ENCODE measurements at regions not wholly inside any gene's neighbourhood (a gene's known extent, or its start where the extent isn't known, plus 50 kb on each side); places are given as distances from the start of the nearest gene placed in this dataset.

DNA sequence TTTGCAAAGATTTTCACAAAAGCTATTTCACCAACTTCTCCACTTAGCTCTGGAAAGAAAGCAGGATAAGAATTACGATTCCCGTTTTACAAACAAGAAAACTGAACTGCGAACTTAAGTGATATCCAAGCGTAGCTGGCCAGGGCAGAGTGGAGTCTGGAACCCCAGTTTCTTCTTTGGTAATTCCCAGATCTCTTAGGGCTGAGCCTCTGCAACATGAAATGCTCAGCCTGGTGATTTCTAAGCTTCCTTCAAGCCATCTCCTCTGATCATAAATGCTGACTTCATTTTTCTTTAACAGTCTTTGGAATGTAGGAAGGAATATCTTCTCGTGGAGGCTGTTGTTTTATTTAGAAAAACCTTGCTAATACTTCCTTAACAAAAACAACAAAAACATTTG lies 620.0 kb downstream of the CCDC171 start:
- intact Hi-C loops (cut with micrococcal nuclease; ENCODE audit: unreplicated experiment), result no loop called here
- H3K27me3 ChIP-seq (replicated peaks; ENCODE audit: control insufficient read depth, insufficient read depth, low read length), result no peaks in the 10 kb centered on the region
- CTCF ChIA-PET, result no interaction called here

GRCh38 chr9:16174915-16175314 lies 622.1 kb downstream of the CCDC171 start:
- no peaks in the 10 kb centered on the region for H3K9me3 ChIP-seq
- BruUV-seq (replicated peaks), result no TSS peak
- H3K4me1 Mint-ChIP-seq (ENCODE audit: low read depth, unreplicated experiment), result no peaks in the 10 kb centered on the region
- no peak for DNase-seq
- no peaks in the 10 kb centered on the region for H3K36me3 Mint-ChIP-seq (ENCODE audit: insufficient read depth, unreplicated experiment)
- H3K36me3 ChIP-seq (ENCODE audit: control insufficient read depth, insufficient read depth, low read length), result no peaks in the 10 kb centered on the region
- no peaks in the 10 kb centered on the region for H3K9me3 Mint-ChIP-seq (ENCODE audit: unreplicated experiment)
- no peak overlapping the region for H3K27ac Mint-ChIP-seq (ENCODE audit: unreplicated experiment)
- no peak overlapping the region for H3K4me3 Mint-ChIP-seq (ENCODE audit: unreplicated experiment)
- ChIA-PET POLR2A (no interaction called here), CTCF (no interaction called here)
- no peak for TF ChIP-seq CTCF (IDR thresholded peaks at IDR 0.05; ENCODE audit: insufficient read depth in 1 of 2, low read depth in 1 of 2, low read length in 1 of 2, severe bottlenecking in 1 of 2, unreplicated experiment in 1 of 2)
- intact Hi-C loops (cut with micrococcal nuclease; ENCODE audit: unreplicated experiment), result no loop called here
- H3K27me3 ChIP-seq (replicated peaks; ENCODE audit: control insufficient read depth, insufficient read depth, low read length), result no peaks in the 10 kb centered on the region
- H3K27me3 Mint-ChIP-seq (ENCODE audit: insufficient read depth, unreplicated experiment), result no peaks in the 10 kb centered on the region
- no peak overlapping the region for H3K4me3 ChIP-seq (ENCODE audit: low read depth, low read length)
- H3K4me1 ChIP-seq, result no peaks in the 10 kb centered on the region

More for the DNA sequence above, 620.0 kb downstream of the CCDC171 start:
- no TSS peak for BruUV-seq (replicated peaks)
- Mint-ChIP-seq H3K4me3 (ENCODE audit: unreplicated experiment) (no peak overlapping the region), H3K4me1 (ENCODE audit: low read depth, unreplicated experiment) (no peaks in the 10 kb centered on the region), H3K27ac (ENCODE audit: unreplicated experiment) (no peak overlapping the region), H3K36me3 (ENCODE audit: insufficient read depth, unreplicated experiment) (no peaks in the 10 kb centered on the region), H3K27me3 (ENCODE audit: insufficient read depth, unreplicated experiment) (no peaks in the 10 kb centered on the region), H3K9me3 (ENCODE audit: unreplicated experiment) (no peaks in the 10 kb centered on the region)
- Histone ChIP-seq H3K9me3 (no peaks in the 10 kb centered on the region), H3K4me3 (ENCODE audit: low read depth, low read length) (no peak overlapping the region), H3K4me1 (no peaks in the 10 kb centered on the region), H3K36me3 (ENCODE audit: control insufficient read depth, insufficient read depth, low read length) (no peaks in the 10 kb centered on the region)
- POLR2A ChIA-PET, result no interaction called here
- DNase-seq, result no peak
- no peak for TF ChIP-seq CTCF (IDR thresholded peaks at IDR 0.05; ENCODE audit: insufficient read depth in 1 of 2, low read depth in 1 of 2, low read length in 1 of 2, severe bottlenecking in 1 of 2, unreplicated experiment in 1 of 2)

GRCh38 chr9:16175461-16175860 lies 622.6 kb downstream of the CCDC171 start:
- no peak for TF ChIP-seq CTCF (IDR thresholded peaks at IDR 0.05; ENCODE audit: insufficient read depth in 1 of 2, low read depth in 1 of 2, low read length in 1 of 2, severe bottlenecking in 1 of 2, unreplicated experiment in 1 of 2)
- Mint-ChIP-seq H3K36me3 (ENCODE audit: insufficient read depth, unreplicated experiment) (no peaks in the 10 kb centered on the region), H3K27ac (ENCODE audit: unreplicated experiment) (no peak overlapping the region), H3K27me3 (ENCODE audit: insufficient read depth, unreplicated experiment) (no peaks in the 10 kb centered on the region), H3K9me3 (ENCODE audit: unreplicated experiment) (no peaks in the 10 kb centered on the region), H3K4me3 (ENCODE audit: unreplicated experiment) (no peak overlapping the region), H3K4me1 (ENCODE audit: low read depth, unreplicated experiment) (no peaks in the 10 kb centered on the region)
- H3K4me1 ChIP-seq, result no peaks in the 10 kb centered on the region
- no peak overlapping the region for H3K4me3 ChIP-seq (ENCODE audit: low read depth, low read length)
- BruUV-seq (replicated peaks), result no TSS peak
- H3K9me3 ChIP-seq, result no peaks in the 10 kb centered on the region
- no peaks in the 10 kb centered on the region for H3K36me3 ChIP-seq (ENCODE audit: control insufficient read depth, insufficient read depth, low read length)
- intact Hi-C loops (cut with micrococcal nuclease; ENCODE audit: unreplicated experiment), result no loop called here
- POLR2A ChIA-PET, result no interaction called here
- H3K27me3 ChIP-seq (replicated peaks; ENCODE audit: control insufficient read depth, insufficient read depth, low read length), result no peaks in the 10 kb centered on the region
- CTCF ChIA-PET, result no interaction called here
- DNase-seq, result no peak

Measured in Caco-2 (cell line).